Thyroid gland (tissue), 4 donors: ENCODE measurements at regions not wholly inside any gene's neighbourhood (a gene's known extent, or its start where the extent isn't known, plus 50 kb on each side); places are given as distances from the start of the nearest gene placed in this dataset.

ENCODE experiments used
- DNase-seq, 2 donors: peaks; one replicate each; pipeline ENCODE4 v3.0.0-alpha.2; 2019
- H3K27ac ChIP-seq, 3 donors: fragments of 200-600 bp; sonication (generic); 1 replicate in 2 of 3; 2 replicates in 1 of 3; pipeline ENCODE4 v1.5.1; 2016 to 2019; ENCODE audit warnings: mild to moderate bottlenecking in 1 of 3, moderate library complexity in 1 of 3
- H3K27me3 ChIP-seq: fragments of 200-600 bp; sonication (generic); one replicate; pipeline ENCODE4 v1.5.1; 2019
- H3K36me3 ChIP-seq, 2 donors: fragments of 200-600 bp; sonication (generic); one replicate each; pipeline ENCODE4 v1.5.1; 2016 to 2019
- H3K4me1 ChIP-seq, 2 donors: fragments of 200-600 bp; sonication (generic); one replicate each; pipeline ENCODE4 v1.5.1; 2017 to 2019
- H3K4me3 ChIP-seq, 3 donors: fragments of 200-600 bp; sonication (generic); replicated peaks in 1 of 3; 1 replicate in 2 of 3; 2 replicates in 1 of 3; pipeline ENCODE4 v1.5.1; 2016; ENCODE audit warnings: mild to moderate bottlenecking in 1 of 3
- H3K9me3 ChIP-seq: fragments of 200-600 bp; sonication (generic); one replicate; pipeline ENCODE4 v1.5.1; 2017
- CTCF ChIP-seq, 6 experiments: fragments of 200-600 bp in 3 of 6; fragments of 450-650 bp in 3 of 6; sonication (generic) in 3 of 6; IDR thresholded peaks; one replicate each; pipeline ENCODE4 v1.5.1; 2016 to 2019; ENCODE audit warnings: antibody characterized with exemption in 6 of 6, mild to moderate bottlenecking in 2 of 6, inconsistent platforms in 1 of 6, moderate library complexity in 1 of 6
- POLR2A ChIP-seq, 2 donors: fragments of 450-650 bp; IDR thresholded peaks; one replicate each; pipeline ENCODE4 v1.6.1; 2017; ENCODE audit warnings: antibody characterized with exemption in 2 of 2, mild to moderate bottlenecking in 2 of 2, moderate library complexity in 1 of 2
- WGBS, 2 donors: methylation state at CpG; one replicate each; pipeline ENCODE4 v1.1.5; 2017; 5-methylcytosine and 5-hydroxymethylcytosine counted together
- intact Hi-C: fragments of 100-400 bp; cut with DNase I; formaldehyde crosslinking; loops from one replicate; pipeline ENCODE4 v1.15.1; 2023

- no peak overlapping the region for H3K4me3 ChIP-seq
Observed at GRCh38 chr7:40921589-40922315, 781.1 kb downstream of the INHBA start.

GRCh38 chr7:40918701-40919271 lies 784.0 kb downstream of the SUGCT start:
- TF ChIP-seq CTCF (IDR thresholded peaks at IDR 0.05) (no peak), POLR2A (IDR thresholded peaks at IDR 0.05) (no peak)
- Histone ChIP-seq H3K4me1 (peaks cover 7 to 14% of the 10 kb centered on the region in 2 donors), H3K27ac (no peak overlapping the region), H3K4me3 (no peak overlapping the region), H3K36me3 (no peaks in the 10 kb centered on the region), H3K9me3 (no peaks in the 10 kb centered on the region), H3K27me3 (no peaks in the 10 kb centered on the region)
- no peak for DNase-seq
- intact Hi-C loops: no loop called here
- 80 to 88% methylated on average over 2 of the region's 2 CpGs for WGBS, 2 donors

More at GRCh38 chr7:40921589-40922315, 781.1 kb downstream of the INHBA start:
- TF ChIP-seq POLR2A (IDR thresholded peaks at IDR 0.05) (no peak), CTCF (IDR thresholded peaks at IDR 0.05) (no peak)
- Histone ChIP-seq H3K36me3 (no peaks in the 10 kb centered on the region), H3K9me3 (no peaks in the 10 kb centered on the region), H3K27ac (no peak overlapping the region), H3K27me3 (no peaks in the 10 kb centered on the region), H3K4me1 (peaks cover 7 to 14% of the 10 kb centered on the region in 2 donors)
- intact Hi-C loops: no loop called here
- WGBS, 2 donors: 79 to 84% methylated on average over 7 of the region's 7 CpGs
- DNase-seq: no peak

GRCh38 chr7:40916813-40917212 lies 782.0 kb downstream of the SUGCT start:
- no peaks in the 10 kb centered on the region for H3K36me3 ChIP-seq
- H3K27me3 ChIP-seq: no peaks in the 10 kb centered on the region
- H3K4me1 ChIP-seq: peaks cover 0 to under 1% of the 10 kb centered on the region in 2 donors
- H3K27ac ChIP-seq: no peak overlapping the region
- intact Hi-C loops: no loop called here
- no peaks in the 10 kb centered on the region for H3K9me3 ChIP-seq
- no peak for TF ChIP-seq POLR2A (IDR thresholded peaks at IDR 0.05)
- no peak for TF ChIP-seq CTCF (IDR thresholded peaks at IDR 0.05)
- 68 to 73% methylated on average over 2 of the region's 2 CpGs for WGBS, 2 donors
- H3K4me3 ChIP-seq: no peak overlapping the region
- DNase-seq: no peak

- H3K27me3 ChIP-seq: no peaks in the 10 kb centered on the region
- H3K9me3 ChIP-seq: no peaks in the 10 kb centered on the region
- no peaks in the 10 kb centered on the region for H3K4me1 ChIP-seq
- no peak overlapping the region for H3K27ac ChIP-seq
- no peaks in the 10 kb centered on the region for H3K36me3 ChIP-seq
- no peak for DNase-seq
- TF ChIP-seq POLR2A (IDR thresholded peaks at IDR 0.05) (no peak), CTCF (IDR thresholded peaks at IDR 0.05) (no peak)
- intact Hi-C loops: no loop called here
- H3K4me3 ChIP-seq: no peak overlapping the region
- 85 to 89% methylated on average over 5 of the region's 5 CpGs for WGBS, 2 donors
Observed at GRCh38 chr7:40915071-40915470, 780.3 kb downstream of the SUGCT start.
